GM19025 (cell line): ENCODE measurements at regions not wholly inside any gene's neighbourhood (a gene's known extent, or its start where the extent isn't known, plus 50 kb on each side); places are given as distances from the start of the nearest gene placed in this dataset.

ENCODE experiments used
- ATAC-seq: cut with Tn5 transposase; IDR thresholded peaks from one replicate; pipeline ENCODE4 v1.9.1; 2021; ENCODE audit warnings: mild to moderate bottlenecking, low read depth, moderate library complexity; ENCODE audit not compliant: unreplicated experiment

- ATAC-seq: no peak
Observed at GRCh38 chr6:170101281-170102035, 189.4 kb downstream of the DLL1 start.

GRCh38 chr6:170100046-170100445 lies 190.8 kb downstream of the DLL1 start:
- ATAC-seq: no peak

GRCh38 chr6:170099387-170099786 lies 191.5 kb downstream of the DLL1 start:
- no peak for ATAC-seq

GRCh38 chr6:170098428-170099170 lies 192.3 kb downstream of the DLL1 start:
- ATAC-seq: no peak

GRCh38 chr6:170097505-170098427 lies 193.1 kb downstream of the DLL1 start:
- ATAC-seq: no peak

- ATAC-seq: no peak
Observed at GRCh38 chr6:170096803-170097504, 193.9 kb downstream of the DLL1 start.

- no peak for ATAC-seq
Observed at GRCh38 chr6:170096191-170096802, 194.6 kb downstream of the DLL1 start.

GRCh38 chr6:170095273-170095981 lies 195.5 kb downstream of the DLL1 start:
- no peak for ATAC-seq

GRCh38 chr6:170094686-170095272 lies 196.1 kb downstream of the DLL1 start:
- ATAC-seq: no peak

GRCh38 chr6:170093658-170094596 lies 197.0 kb downstream of the DLL1 start:
- no peak for ATAC-seq

GRCh38 chr6:170093276-170093657 lies 197.6 kb downstream of the DLL1 start:
- no peak for ATAC-seq

- ATAC-seq: no peak
Observed at GRCh38 chr6:170092826-170093225, 198.1 kb downstream of the DLL1 start.

GRCh38 chr6:170091639-170092579 lies 199.0 kb downstream of the DLL1 start:
- no peak for ATAC-seq

GRCh38 chr6:170091000-170091638 lies 199.8 kb downstream of the DLL1 start:
- no peak for ATAC-seq

GRCh38 chr6:170090561-170090960 lies 200.3 kb downstream of the DLL1 start:
- no peak for ATAC-seq

GRCh38 chr6:170089963-170090362 lies 200.9 kb downstream of the DLL1 start:
- peak; percentile 10 for ATAC-seq
